B cell (primary cell): ENCODE measurements at regions not wholly inside any gene's neighbourhood (a gene's known extent, or its start where the extent isn't known, plus 50 kb on each side); places are given as distances from the start of the nearest gene placed in this dataset.
"Not testable (repeated sequence)": the region's sequence is repeated elsewhere in the genome, so short reads cannot be mapped to it uniquely, and the experiment has no call there.

Experiments used
- ATAC-seq: fragments of 200-7000 bp; cut with Tn5 transposase; one replicate; pipeline ENCODE4 v1.10.0; 2021; ENCODE audit warnings: low read depth, mild to moderate bottlenecking, moderate number of reproducible peaks, moderate library complexity
- CTCF ChIA-PET: fragments of 350-600 bp; sonication (Branson Sonifier 250); formaldehyde crosslinking; loops from one replicate; lab custom pipeline; 2021; ENCODE audit warnings: antibody characterized with exemption, inconsistent platforms; lab: Charles Lee
- POLR2A ChIA-PET: fragments of 350-600 bp; sonication (Branson Sonifier 250); formaldehyde crosslinking; loops from one replicate; lab custom pipeline; 2021; ENCODE audit warnings: antibody characterized with exemption; lab: Charles Lee
- DNase-seq: peaks from one replicate; pipeline ENCODE4 v3.0.0; 2013
- H2AFZ ChIP-seq: 2 replicates; pipeline ENCODE4 v1.6.1; 2012; ENCODE audit warnings: mild to moderate bottlenecking, low read depth, low read length; ENCODE audit not compliant: insufficient read depth, poor library complexity, severe bottlenecking
- H3K27ac ChIP-seq, 2 donors: 1 replicate in 1 of 2; 2 replicates in 1 of 2; pipeline ENCODE4 v1.5.1; 2012 to 2013; ENCODE audit warnings: low read length in 2 of 2, mild to moderate bottlenecking in 2 of 2, moderate library complexity in 1 of 2
- H3K27me3 ChIP-seq, 4 experiments: fragments of 200-600 bp in 1 of 4; sonication (generic) in 1 of 4; replicated peaks in 1 of 4; 1 replicate in 2 of 4; 2 replicates in 2 of 4; pipeline versions ENCODE4 v1.6.1 to v1.7.0; 2013 to 2016; ENCODE audit warnings: low read length in 3 of 4, mild to moderate bottlenecking in 2 of 4, mixed read lengths in 1 of 4, moderate library complexity in 1 of 4; ENCODE audit not compliant: insufficient read depth in 4 of 4, control insufficient read depth in 3 of 4; ENCODE audit errors: control extremely low read depth in 1 of 4
- H3K36me3 ChIP-seq, 2 experiments: replicated peaks in 1 of 2; 1 replicate in 1 of 2; 2 replicates in 1 of 2; pipeline versions ENCODE4 v1.6.1 to v1.7.1; 2013; ENCODE audit warnings: low read length in 1 of 2; ENCODE audit not compliant: insufficient read depth in 2 of 2, control insufficient read depth in 1 of 2; ENCODE audit errors: control extremely low read depth in 1 of 2, extremely low read depth in 1 of 2
- H3K4me1 ChIP-seq, 2 donors: fragments of 200-600 bp in 1 of 2; sonication (generic) in 1 of 2; 1 replicate in 1 of 2; 2 replicates in 1 of 2; pipeline versions ENCODE4 v1.5.1 to v1.6.1; 2013 to 2017; ENCODE audit warnings: low read length in 2 of 2; ENCODE audit not compliant: control insufficient read depth in 2 of 2, insufficient read depth in 2 of 2
- H3K4me2 ChIP-seq: replicated peaks from 2 replicates; pipeline ENCODE3; 2012; ENCODE audit warnings: mild to moderate bottlenecking, low read depth, low read length; ENCODE audit not compliant: poor library complexity, severe bottlenecking
- H3K4me3 ChIP-seq, 5 experiments: fragments of 200-600 bp in 1 of 5; sonication (generic) in 1 of 5; 1 replicate in 3 of 5; 2 replicates in 2 of 5; pipeline versions ENCODE4 v1.5.1 to v1.7.0; 2011 to 2016; ENCODE audit warnings: low read length in 4 of 5, mild to moderate bottlenecking in 4 of 5, low read depth in 2 of 5, control low read depth in 1 of 5, moderate library complexity in 1 of 5; ENCODE audit not compliant: insufficient read depth in 1 of 5; ENCODE audit errors: control extremely low read depth in 1 of 5, extremely low read depth in 1 of 5
- H3K79me2 ChIP-seq: fragments of 200-600 bp; sonication (generic); one replicate; pipeline ENCODE4 v1.6.0; 2016; ENCODE audit warnings: low read length; ENCODE audit not compliant: control insufficient read depth, insufficient read depth
- H3K9ac ChIP-seq: fragments of 200-600 bp; sonication (generic); 2 replicates; pipeline ENCODE4 v1.6.1; 2017; ENCODE audit warnings: mild to moderate bottlenecking, low read length, moderate library complexity
- H3K9me3 ChIP-seq, 3 donors: one replicate each; pipeline versions ENCODE4 v1.6.1 to v1.7.1; 2013; ENCODE audit warnings: low read length in 2 of 3; ENCODE audit not compliant: control insufficient read depth in 2 of 3, insufficient read depth in 1 of 3; ENCODE audit errors: control extremely low read depth in 1 of 3
- H4K20me1 ChIP-seq: 2 replicates; pipeline ENCODE4 v1.6.0; 2012; ENCODE audit warnings: mild to moderate bottlenecking, low read length; ENCODE audit not compliant: insufficient read depth, control insufficient read depth, poor library complexity, severe bottlenecking
- H3K27ac Mint-ChIP-seq: one replicate; pipeline ENCODE4 v1.8.0; 2021; ENCODE audit warnings: mixed read lengths
- H3K27me3 Mint-ChIP-seq: one replicate; pipeline ENCODE4 v1.8.0; 2021; ENCODE audit warnings: mixed read lengths
- H3K4me1 Mint-ChIP-seq: one replicate; pipeline ENCODE4 v1.8.0; 2021; ENCODE audit warnings: mixed read lengths
- H3K4me3 Mint-ChIP-seq: one replicate; pipeline ENCODE4 v1.8.0; 2021; ENCODE audit warnings: mixed read lengths
- H3K9me3 Mint-ChIP-seq: one replicate; pipeline ENCODE4 v1.8.0; 2022; ENCODE audit warnings: mixed read lengths; ENCODE audit not compliant: insufficient read depth
- CTCF ChIP-seq: fragments of 200-600 bp; IDR thresholded peaks from one replicate; pipeline ENCODE4 v1.8.0; 2022; ENCODE audit warnings: antibody characterized with exemption, mild to moderate bottlenecking
- EZH2 ChIP-seq: IDR thresholded peaks from 2 replicates; pipeline ENCODE4 v1.6.1; 2012; ENCODE audit warnings: borderline replicate concordance, low read depth, mild to moderate bottlenecking, moderate library complexity, low read length; ENCODE audit not compliant: insufficient read depth, poor library complexity, severe bottlenecking
- WGBS: methylation state at CpG from one replicate; pipeline ENCODE4 v1.1.5; 2013; ENCODE audit warnings: missing lambda C conversion rate; ENCODE audit not compliant: insufficient coverage; 5-methylcytosine and 5-hydroxymethylcytosine counted together
- intact Hi-C: fragments of 100-400 bp; cut with micrococcal nuclease; formaldehyde crosslinking; loops from one replicate; pipeline ENCODE4 v1.10.0; 2022

- no peak overlapping the region for H3K4me3 ChIP-seq
- H3K27ac ChIP-seq = no peak overlapping the region
- H3K36me3 ChIP-seq = no peaks in the 10 kb centered on the region
- no peak overlapping the region for H2AFZ ChIP-seq
- POLR2A ChIA-PET = no interaction called here
- DNase-seq = no peak
- CTCF ChIA-PET = no interaction called here
- H3K79me2 ChIP-seq = no peaks in the 10 kb centered on the region
- Mint-ChIP-seq H3K4me1 (no peaks in the 10 kb centered on the region), H3K9me3 (no peaks in the 10 kb centered on the region), H3K27me3 (no peaks in the 10 kb centered on the region), H3K27ac (no peak overlapping the region), H3K4me3 (no peak overlapping the region)
- WGBS = 90% methylated on average over 28 of the region's 28 CpGs
- no peaks in the 10 kb centered on the region for H3K27me3 ChIP-seq
- TF ChIP-seq EZH2 = no peak
- TF ChIP-seq CTCF = no peak
- no peaks in the 10 kb centered on the region for H3K4me1 ChIP-seq
- peaks cover 0 to 16% (median 0%) of the 10 kb centered on the region in 3 donors for H3K9me3 ChIP-seq
- no peak overlapping the region for H3K4me2 ChIP-seq
- ATAC-seq = no peak
- no peaks in the 10 kb centered on the region for H4K20me1 ChIP-seq
- H3K9ac ChIP-seq = no peak overlapping the region
- intact Hi-C loops = no loop called here
Measured at GRCh38 chr18:66005831-66006588, 255.2 kb downstream of the CDH7 start.

- H3K36me3 ChIP-seq, H3K27me3 ChIP-seq, H3K9ac ChIP-seq, H3K27ac Mint-ChIP-seq, H3K27ac ChIP-seq, ATAC-seq, H3K4me3 ChIP-seq, H3K27me3 Mint-ChIP-seq, H4K20me1 ChIP-seq, DNase-seq, POLR2A ChIA-PET, H3K9me3 Mint-ChIP-seq, H3K4me1 ChIP-seq, H3K9me3 ChIP-seq, H3K4me1 Mint-ChIP-seq, H3K4me3 Mint-ChIP-seq, H3K4me2 ChIP-seq, H2AFZ ChIP-seq, CTCF ChIA-PET, H3K79me2 ChIP-seq, intact Hi-C loops: not testable (repeated sequence)
- WGBS = 100% methylated on average over 5 of the region's 11 CpGs
Measured at GRCh38 chr18:65998971-65999700, 248.3 kb downstream of the CDH7 start.
